NCI-H1092 (cell line): ENCODE measurements at regions not wholly inside any gene's neighbourhood (a gene's known extent, or its start where the extent isn't known, plus 50 kb on each side); places are given as distances from the start of the nearest gene placed in this dataset.
A peak's percentile ranks its signal among the peaks of the same experiment; 100 is the strongest.

Source experiments
- DNase-seq: peaks from one replicate; lab custom pipeline; 2025; lab: John Stamatoyannopoulos, UW

DNA sequence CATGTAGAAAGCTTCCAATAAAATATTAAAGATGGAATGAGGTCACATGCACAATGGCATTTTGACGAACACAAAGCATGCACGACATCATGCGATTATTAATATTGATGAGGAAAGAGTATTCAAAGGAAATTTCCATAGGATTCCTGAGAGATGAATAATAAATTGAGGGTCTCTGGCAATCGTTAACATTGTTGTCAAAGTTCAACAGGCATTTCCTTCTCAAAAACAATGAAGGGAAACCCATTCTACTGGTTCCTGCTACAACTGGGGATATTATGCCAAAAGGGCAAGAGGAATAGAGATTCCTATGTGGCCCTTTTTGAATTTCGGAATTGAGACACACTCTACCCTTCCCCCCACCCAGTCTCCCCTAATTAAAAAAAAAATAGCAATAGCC lies 128.3 kb upstream of the NUDT7 start:
- no peak for DNase-seq

DNA sequence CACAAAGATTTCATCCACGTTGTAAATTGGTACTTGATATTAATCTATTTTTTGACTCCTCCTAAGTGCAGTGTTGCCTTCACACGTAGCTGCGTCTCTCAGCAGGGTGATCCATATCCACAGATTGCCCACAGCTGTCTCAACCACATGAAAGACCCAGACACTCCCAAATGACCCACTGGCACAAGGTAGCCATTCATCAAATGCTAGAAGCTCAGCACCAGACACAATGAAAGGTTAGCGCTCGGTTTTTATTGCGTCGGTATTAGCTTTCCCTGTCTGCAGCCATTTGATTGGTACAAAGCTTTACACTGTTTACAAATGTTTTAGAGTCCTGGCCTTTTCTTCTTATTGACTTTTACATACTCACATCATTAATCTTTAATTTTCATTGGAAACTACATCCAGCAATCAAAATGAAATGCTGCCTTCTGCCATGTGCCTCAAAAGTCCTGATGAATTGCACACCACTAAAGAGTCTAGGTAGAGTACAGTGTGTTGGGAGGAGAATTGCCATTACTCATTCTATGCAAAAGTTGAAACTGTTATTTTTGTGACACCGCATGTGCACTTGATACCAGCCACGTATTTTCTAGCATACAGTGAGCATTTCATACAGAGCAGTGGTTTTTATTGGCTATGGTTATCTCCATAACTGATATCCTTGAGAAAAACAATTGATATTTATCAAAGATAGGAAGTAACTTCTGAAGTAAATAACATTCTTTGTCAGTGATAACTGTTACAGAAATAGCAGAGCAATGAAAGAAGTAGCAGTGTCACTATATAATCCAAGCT lies 127.3 kb upstream of the NUDT7 start:
- DNase-seq: no peak

- DNase-seq: no peak
These were observed 126.1 kb upstream of the NUDT7 start for GRCh38 chr16:77596261-77596660.

DNA sequence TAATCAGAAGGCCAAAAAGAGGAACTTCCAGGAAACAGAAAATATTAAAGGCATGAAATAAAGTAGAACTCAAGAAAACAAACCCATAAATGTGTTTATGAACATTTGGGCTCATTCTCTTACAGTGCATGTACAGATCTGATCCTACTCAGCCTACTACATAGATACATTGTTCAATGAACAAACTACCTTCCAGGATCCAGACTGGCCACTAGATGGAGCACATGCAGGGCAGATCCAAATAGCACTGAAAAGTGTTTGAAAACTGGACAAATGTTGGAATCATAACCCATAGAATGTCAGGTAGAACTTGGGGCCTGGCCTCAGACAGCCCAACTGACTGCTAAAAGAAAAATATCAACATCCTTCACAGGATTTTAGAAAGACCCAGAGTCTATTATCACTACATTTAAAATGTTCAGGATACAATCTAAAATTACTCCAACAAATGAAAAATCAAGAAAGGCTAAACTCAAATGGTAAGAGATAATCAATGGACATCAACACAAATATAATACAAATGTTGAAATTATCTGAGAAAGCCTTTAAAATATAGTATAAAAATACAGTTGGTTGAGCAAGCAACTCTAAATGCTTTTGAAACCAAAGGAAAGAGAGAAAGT lies 122.4 kb upstream of the NUDT7 start:
- peak; percentile 13 for DNase-seq

DNA sequence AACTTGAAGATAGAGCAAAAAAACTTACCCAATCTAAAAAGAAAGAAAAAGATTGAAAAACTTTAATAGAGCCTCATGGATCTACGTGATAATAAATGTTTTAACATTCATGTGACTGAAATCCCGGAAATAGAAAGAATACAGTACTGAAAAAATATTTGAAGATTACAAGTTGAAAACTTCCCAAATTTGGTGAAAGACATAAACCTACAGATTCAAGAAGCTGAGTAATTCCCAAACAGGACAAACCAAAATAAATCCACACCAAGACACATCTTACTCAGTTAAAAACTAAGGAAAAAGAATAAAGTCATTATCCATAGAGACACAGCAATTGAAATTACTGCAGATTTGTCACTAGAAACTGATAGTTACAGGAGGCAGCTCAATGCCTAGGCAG lies 121.8 kb upstream of the NUDT7 start:
- DNase-seq: no peak

GRCh38 chr16:77603656-77604055 lies 118.7 kb upstream of the NUDT7 start:
- no peak for DNase-seq

DNA sequence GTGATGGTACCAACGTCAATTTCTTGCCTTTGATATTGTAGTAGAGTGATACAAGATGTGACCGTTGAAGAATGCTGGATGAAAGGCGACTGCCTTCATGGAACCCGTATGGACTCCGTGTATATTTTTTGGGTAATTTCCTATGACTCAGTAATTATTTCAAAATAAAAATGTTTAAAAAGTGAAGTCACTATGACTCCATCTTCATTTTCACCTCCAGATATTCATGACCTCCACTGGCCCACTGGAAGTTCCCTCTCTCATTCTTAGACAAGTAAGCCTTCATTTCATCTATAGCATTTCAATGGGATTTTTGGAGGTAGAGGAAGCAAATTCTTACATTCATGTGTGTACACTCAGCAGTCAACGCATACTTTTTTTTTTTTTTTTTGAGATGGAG lies 111.8 kb upstream of the NUDT7 start:
- DNase-seq: no peak

GRCh38 chr16:77611386-77611785 lies 110.9 kb upstream of the NUDT7 start:
- no peak for DNase-seq

DNA sequence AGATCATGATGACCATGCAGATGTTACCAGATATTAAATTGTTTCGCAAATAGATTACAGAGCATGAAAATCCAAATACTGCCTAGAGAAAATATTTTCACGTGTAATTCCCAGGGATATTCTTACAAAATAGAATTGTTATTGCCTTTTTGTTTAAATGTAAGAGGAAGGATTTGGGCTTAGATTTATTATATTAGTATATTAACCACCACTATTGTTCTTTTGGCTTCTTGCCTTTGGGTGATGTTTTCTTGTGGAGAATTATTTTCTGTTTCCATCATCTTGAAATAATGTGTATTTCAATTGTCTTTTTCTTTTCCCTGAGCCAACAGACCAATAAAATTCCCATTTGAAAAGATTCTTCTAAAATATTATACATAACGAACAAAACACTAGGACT lies 109.7 kb upstream of the NUDT7 start:
- no peak for DNase-seq

GRCh38 chr16:77613095-77613494 lies 109.2 kb upstream of the NUDT7 start:
- no peak for DNase-seq

GRCh38 chr16:77617553-77617952 lies 104.8 kb upstream of the NUDT7 start:
- DNase-seq: no peak

- DNase-seq: no peak
These were observed 104.3 kb upstream of the NUDT7 start for GRCh38 chr16:77617996-77618395.

- no peak for DNase-seq
These were observed 103.4 kb upstream of the NUDT7 start for GRCh38 chr16:77618951-77619350.

DNA sequence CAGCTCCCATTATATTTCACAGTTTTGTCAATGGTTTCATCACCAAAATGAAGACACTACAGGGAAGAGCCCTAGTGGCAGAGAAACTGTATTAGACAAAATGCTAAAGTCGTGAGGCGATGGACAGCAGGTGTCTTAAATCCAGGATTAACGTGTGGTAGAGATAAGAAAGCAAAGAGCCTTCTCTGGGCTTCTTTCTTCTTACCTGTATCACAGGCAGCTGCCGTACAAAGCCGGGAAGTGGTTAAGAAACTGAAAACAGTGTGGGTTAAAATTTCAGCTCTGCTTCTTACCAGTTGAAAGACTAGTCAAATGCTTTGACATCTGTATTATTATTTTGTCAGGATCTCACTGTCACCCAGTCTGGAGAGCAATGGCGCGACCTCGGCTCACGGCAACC lies 98.2 kb upstream of the NUDT7 start:
- DNase-seq: no peak

DNA sequence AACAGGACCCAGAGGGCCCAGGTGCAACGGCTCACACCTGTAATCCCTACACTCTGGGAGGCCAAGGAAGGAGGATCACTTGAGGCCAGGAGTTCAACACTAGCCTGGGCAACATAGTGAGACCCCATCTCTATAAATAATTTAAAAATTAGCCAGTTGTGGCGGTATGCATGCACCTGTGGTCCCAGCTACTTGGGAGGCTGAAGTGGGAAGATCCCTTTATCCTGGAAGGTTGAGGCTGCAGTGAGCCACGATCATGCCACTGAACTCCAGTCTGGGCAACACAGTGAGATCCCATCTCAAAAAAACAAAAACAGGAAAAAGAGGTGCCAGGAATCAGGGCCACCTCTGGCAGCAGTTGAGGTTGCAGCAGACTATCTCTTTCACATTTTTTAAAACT lies 85.7 kb upstream of the NUDT7 start:
- no peak for DNase-seq

DNA sequence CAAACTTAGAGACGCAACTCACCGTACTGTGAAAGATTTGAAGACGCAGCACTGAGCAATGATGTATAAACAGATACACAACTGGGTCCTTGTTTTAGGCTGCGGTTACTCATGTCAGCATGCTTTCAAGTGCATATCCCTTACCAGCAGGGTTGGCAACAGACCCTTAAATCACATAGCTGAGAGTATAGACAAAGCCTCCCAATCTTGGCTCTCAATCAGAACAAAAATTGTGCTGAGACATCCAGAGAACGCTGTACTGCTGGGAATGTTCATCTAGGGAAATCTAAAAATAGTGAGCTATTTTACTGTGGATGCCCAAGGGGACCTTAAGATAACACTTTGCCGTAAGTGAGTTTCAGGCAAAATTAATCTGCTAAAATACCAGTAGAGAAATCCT lies 84.4 kb upstream of the NUDT7 start:
- no peak for DNase-seq

GRCh38 chr16:77643176-77643575 lies 79.1 kb upstream of the NUDT7 start:
- no peak for DNase-seq

GRCh38 chr16:77645764-77646163 lies 76.5 kb upstream of the NUDT7 start:
- DNase-seq: no peak

- no peak for DNase-seq
These were observed 74.6 kb upstream of the NUDT7 start for GRCh38 chr16:77647726-77648125.

DNA sequence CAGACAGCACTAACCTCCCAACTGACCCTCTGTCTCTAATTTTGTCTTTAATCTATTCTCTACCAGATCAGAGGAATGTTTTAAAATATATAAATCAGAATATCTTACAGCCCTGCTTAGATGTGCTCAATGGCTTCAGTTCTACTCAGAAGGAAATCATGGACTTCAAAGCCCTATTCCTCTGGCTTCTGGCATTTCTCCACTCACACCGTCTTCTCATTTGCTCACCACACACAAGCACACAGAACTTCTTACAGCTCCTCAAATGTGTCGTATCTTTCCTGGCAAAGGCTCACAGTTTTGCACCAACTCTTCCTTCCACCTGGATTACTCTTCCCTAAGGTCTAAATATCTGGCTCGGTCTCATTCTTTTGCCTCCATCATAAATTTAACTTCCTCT lies 71.6 kb upstream of the NUDT7 start:
- DNase-seq: no peak

DNA sequence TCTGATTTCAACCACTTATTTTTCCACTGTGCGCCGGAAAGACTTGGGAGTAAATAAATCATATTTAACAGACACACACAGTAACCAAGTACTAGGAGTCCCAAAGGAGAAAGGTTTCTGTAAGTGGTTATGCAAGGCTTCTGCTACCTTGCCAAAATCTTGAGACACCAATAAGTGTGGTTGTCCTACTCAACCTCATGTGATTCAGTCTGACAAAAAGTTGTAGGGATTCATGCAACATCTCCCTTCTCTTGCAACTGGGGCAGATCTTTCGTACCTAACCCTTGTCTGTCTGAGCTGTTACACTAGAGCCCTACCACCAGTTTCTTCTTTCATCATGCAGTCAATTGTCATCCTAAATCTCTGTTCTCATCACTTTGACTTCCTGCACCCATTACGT lies 69.9 kb upstream of the NUDT7 start:
- no peak for DNase-seq

GRCh38 chr16:77657016-77657415 lies 65.3 kb upstream of the NUDT7 start:
- no peak for DNase-seq

GRCh38 chr16:77660311-77660710 lies 62.0 kb upstream of the NUDT7 start:
- no peak for DNase-seq

- no peak for DNase-seq
These were observed 60.1 kb upstream of the NUDT7 start for GRCh38 chr16:77662246-77662645.
